HepG2 (cell line): ENCODE measurements at regions not wholly inside any gene's neighbourhood (a gene's known extent, or its start where the extent isn't known, plus 50 kb on each side); places are given as distances from the start of the nearest gene placed in this dataset.

Experiments used
- ATAC-seq: fragments of 200-7000 bp; cut with Tn5 transposase; 3 replicates; pipeline ENCODE4 v1.9.1; 2020; ENCODE audit warnings: mild to moderate bottlenecking, moderate library complexity
- BruUV-seq: library from RNA; stranded (reverse); fragments of 400-500 nt; replicated peaks from 2 replicates; lab custom pipeline; 2021; lab: Mats Ljungman, UMichigan
- CTCF ChIA-PET: fragments of 300-600 bp; formaldehyde crosslinking; extraction: SDS; loops from one replicate; lab custom pipeline; 2021; ENCODE audit warnings: low total read pairs, inconsistent platforms, low intra/inter-chr PET ratio; lab: Yijun Ruan, JAX
- POLR2A ChIA-PET: fragments of 350-600 bp; sonication (Branson Sonifier 250); formaldehyde crosslinking; loops from one replicate; lab custom pipeline; 2020; ENCODE audit warnings: antibody characterized with exemption, inconsistent platforms; lab: Yijun Ruan, JAX
- DNase-seq: peaks from one replicate; pipeline ENCODE4 v3.0.0-alpha.2; 2015; ENCODE audit warnings: low spot score
- FAIRE-seq: peaks from 3 replicates; lab custom pipeline; 2011; peaks lifted over from hg19 to GRCh38; lab: Jason Lieb, UNC
- H2AFZ ChIP-seq: one replicate; pipeline ENCODE4 v1.6.1; 2011; ENCODE audit warnings: low read length, inconsistent platforms
- H3K27ac ChIP-seq: fragments of 300-600 bp; 3 replicates; pipeline ENCODE4 v1.8.0; 2011; ENCODE audit warnings: mixed run types, mild to moderate bottlenecking, mixed read lengths, low read length, inconsistent platforms; ENCODE audit not compliant: insufficient read depth; ENCODE audit errors: extremely low read length
- H3K27me3 ChIP-seq, 2 experiments: fragments of 200-600 bp in 1 of 2; 2 replicates in 1 of 2; 3 replicates in 1 of 2; pipeline versions ENCODE4 v1.6.0 to v1.8.0; 2011; ENCODE audit warnings: low read length in 2 of 2, mild to moderate bottlenecking in 2 of 2, moderate library complexity in 2 of 2, inconsistent platforms in 1 of 2; ENCODE audit not compliant: insufficient read depth in 2 of 2, control insufficient read depth in 1 of 2
- H3K36me3 ChIP-seq, 2 experiments: fragments of 200-600 bp in 1 of 2; replicated peaks in 1 of 2; 2 replicates in 1 of 2; 3 replicates in 1 of 2; pipeline versions ENCODE4 v1.5.1 to v1.8.0; 2011; ENCODE audit warnings: low read length in 2 of 2, inconsistent platforms in 1 of 2; ENCODE audit not compliant: insufficient read depth in 2 of 2, control insufficient read depth in 1 of 2
- H3K4me1 ChIP-seq: 2 replicates; pipeline ENCODE4 v1.5.1; 2012; ENCODE audit warnings: low read length, inconsistent platforms; ENCODE audit not compliant: insufficient read depth
- H3K4me2 ChIP-seq: 2 replicates; pipeline ENCODE4 v1.6.0; 2011; ENCODE audit warnings: low read depth, low read length, inconsistent platforms
- H3K4me3 ChIP-seq, 3 experiments: fragments of 200-600 bp in 1 of 3; sonication (generic), shearing (Covaris generic) in 1 of 3; replicated peaks in 1 of 3; 2 replicates each; pipeline ENCODE4 v1.5.1; 2011 to 2016; ENCODE audit warnings: low read length in 3 of 3, inconsistent platforms in 2 of 3, low read depth in 2 of 3, mild to moderate bottlenecking in 2 of 3, control low read depth in 1 of 3, mixed read lengths in 1 of 3; ENCODE audit not compliant: insufficient read depth in 1 of 3
- H3K79me2 ChIP-seq: one replicate; pipeline ENCODE4 v1.6.1; 2011; ENCODE audit warnings: low read length, inconsistent platforms; ENCODE audit not compliant: insufficient read depth
- H3K9ac ChIP-seq: 2 replicates; pipeline ENCODE4 v1.6.0; 2011; ENCODE audit warnings: mild to moderate bottlenecking, low read depth, low read length, inconsistent platforms; ENCODE audit not compliant: insufficient read depth
- H3K9me3 ChIP-seq: 2 replicates; pipeline ENCODE4 v1.5.1; 2012; ENCODE audit warnings: mild to moderate bottlenecking, low read length
- H4K20me1 ChIP-seq: 2 replicates; pipeline ENCODE4 v1.6.0; 2011; ENCODE audit warnings: inconsistent platforms, mild to moderate bottlenecking, low read length, moderate library complexity; ENCODE audit not compliant: insufficient read depth
- ATF7-NPFF ChIP-seq: sonication (generic); formaldehyde crosslinking; IDR thresholded peaks from 2 replicates; pipeline ENCODE4 v1.8.1; 2023; ENCODE audit warnings: mild to moderate bottlenecking, low read depth, missing genetic modification reagents, moderate library complexity
- CENPBD1 ChIP-seq: sonication (generic); formaldehyde crosslinking; IDR thresholded peaks from 2 replicates; pipeline ENCODE4 v1.8.0; 2022; ENCODE audit warnings: missing genetic modification reagents, low read depth, mild to moderate bottlenecking, borderline replicate concordance
- DMTF1 ChIP-seq: sonication (generic); formaldehyde crosslinking; IDR thresholded peaks from 2 replicates; pipeline ENCODE4 v1.4.0; 2020; ENCODE audit warnings: mild to moderate bottlenecking, missing genetic modification reagents
- HNF1A ChIP-seq, 2 experiments: sonication (generic) in 1 of 2; formaldehyde crosslinking in 1 of 2; IDR thresholded peaks; 2 replicates each; pipeline versions ENCODE4 v1.4.0 to v1.6.1; 2016 to 2020; ENCODE audit warnings: borderline replicate concordance in 1 of 2, low read depth in 1 of 2, mild to moderate bottlenecking in 1 of 2, missing genetic modification reagents in 1 of 2
- MAFK ChIP-seq, 2 experiments: IDR thresholded peaks in 1 of 2; conservative IDR thresholded peaks in 1 of 2; 2 replicates each; pipeline ENCODE4 v1.6.1; 2011; ENCODE audit warnings: improper control_type of control experiment in 2 of 2, low read length in 2 of 2
- MED1 ChIP-seq: sonication (generic); formaldehyde crosslinking; IDR thresholded peaks from 2 replicates; pipeline ENCODE4 v1.4.0; 2020; ENCODE audit warnings: missing genetic modification reagents
- NFKBIZ ChIP-seq: IDR thresholded peaks from 2 replicates; pipeline ENCODE4 v1.6.1; 2018; ENCODE audit warnings: missing genetic modification reagents, missing compliant biosample characterization
- ONECUT2 ChIP-seq: sonication (generic); formaldehyde crosslinking; IDR thresholded peaks from 2 replicates; pipeline ENCODE4 v1.4.0; 2020; ENCODE audit warnings: missing genetic modification reagents
- WIZ ChIP-seq: sonication (generic); formaldehyde crosslinking; IDR thresholded peaks from 2 replicates; pipeline ENCODE4 v1.5.1; 2020; ENCODE audit warnings: mild to moderate bottlenecking, missing genetic modification reagents
- ZBTB38 ChIP-seq: sonication (generic); formaldehyde crosslinking; IDR thresholded peaks from 2 replicates; pipeline ENCODE4 v1.5.1; 2020; ENCODE audit warnings: mild to moderate bottlenecking, missing genetic modification reagents
- ZNF329 ChIP-seq: sonication (generic); formaldehyde crosslinking; IDR thresholded peaks from 2 replicates; pipeline ENCODE4 v1.9.0; 2021; ENCODE audit warnings: low read depth, mild to moderate bottlenecking, missing genetic modification reagents
- ZNF331 ChIP-seq: sonication (generic); formaldehyde crosslinking; IDR thresholded peaks from 2 replicates; pipeline ENCODE4 v1.4.0; 2020; ENCODE audit warnings: missing genetic modification reagents
- ZNF607 ChIP-seq: sonication (generic); formaldehyde crosslinking; IDR thresholded peaks from 2 replicates; pipeline ENCODE4 v1.5.1; 2020; ENCODE audit warnings: missing genetic modification reagents, mild to moderate bottlenecking, borderline replicate concordance
- WGBS: methylation state at CpG from one replicate; pipeline ENCODE4 v1.1.6; 2017; ENCODE audit warnings: low lambda C conversion rate; 5-methylcytosine and 5-hydroxymethylcytosine counted together
- in situ Hi-C: cut with HindIII; loops from 2 replicates; pipeline ENCODE4 v1.10.0; 2017; ENCODE audit warnings: low pct_unique_long_range_greater_than_20kb; ENCODE audit not compliant: extremely low pct_ligation_motif_present
- intact Hi-C: fragments of 100-400 bp; cut with micrococcal nuclease; formaldehyde crosslinking; loops from one replicate; pipeline ENCODE4 v1.10.0; 2022; ENCODE audit not compliant: unreplicated experiment

GRCh38 chr1:194159941-194160340 lies 973.5 kb upstream of the B3GALT2 start:
- POLR2A ChIA-PET = no interaction called here
- intact Hi-C loops (loop anchor here (10.0 kb wide), 1 partner anchor 135 kb away; no protein-coding TSS in a partner anchor), in situ Hi-C loops (no loop called here)
- TF ChIP-seq ZBTB38 = no peak
- TF ChIP-seq WIZ = no peak
- TF ChIP-seq CENPBD1 (CRISPR knock-in tag) = no peak
- TF ChIP-seq ZNF607 (CRISPR knock-in tag) = no peak
- TF ChIP-seq ZNF329 = no peak
- no peak for TF ChIP-seq ZNF331 (CRISPR knock-in tag)
- no peak for TF ChIP-seq MAFK (conservative IDR thresholded peaks at IDR 0.05 in 1 of 2, IDR thresholded peaks at IDR 0.05 in 1 of 2; ENCODE audit: low read length in 2 of 2)
- TF ChIP-seq ATF7-NPFF (CRISPR knock-in tag) = no peak
- FAIRE-seq (no peak), DNase-seq (no peak), ATAC-seq (no peak)
- H3K4me2 ChIP-seq = no peak overlapping the region
- no peaks in the 10 kb centered on the region for H3K27me3 ChIP-seq
- H3K36me3 ChIP-seq = no peaks in the 10 kb centered on the region
- CTCF ChIA-PET = no interaction called here
- H2AFZ ChIP-seq = no peak overlapping the region
- H4K20me1 ChIP-seq = no peaks in the 10 kb centered on the region
- H3K27ac ChIP-seq = no peak overlapping the region
- H3K79me2 ChIP-seq = no peaks in the 10 kb centered on the region
- H3K9me3 ChIP-seq = no peaks in the 10 kb centered on the region
- no peaks in the 10 kb centered on the region for H3K4me1 ChIP-seq
- BruUV-seq = no TSS peak
- no peak overlapping the region for H3K9ac ChIP-seq
- no peak overlapping the region for H3K4me3 ChIP-seq

- no peaks in the 10 kb centered on the region for H3K36me3 ChIP-seq
- H3K4me2 ChIP-seq = no peak overlapping the region
- in situ Hi-C loops (no loop called here), intact Hi-C loops (no loop called here)
- H3K9me3 ChIP-seq = no peaks in the 10 kb centered on the region
- H4K20me1 ChIP-seq = no peaks in the 10 kb centered on the region
- H3K4me3 ChIP-seq = no peak overlapping the region
- no peak overlapping the region for H3K27ac ChIP-seq
- CTCF ChIA-PET = no interaction called here
- H3K4me1 ChIP-seq = no peaks in the 10 kb centered on the region
- no peak overlapping the region for H3K9ac ChIP-seq
- 2% methylated on average over 3 of the region's 3 CpGs for WGBS
- POLR2A ChIA-PET = no interaction called here
- DNase-seq (no peak), FAIRE-seq (no peak), ATAC-seq (no peak)
- BruUV-seq = no TSS peak
- no peaks in the 10 kb centered on the region for H3K79me2 ChIP-seq
- no peak for TF ChIP-seq HNF1A (IDR thresholded peaks at IDR 0.05; ENCODE audit: low read depth)
- TF ChIP-seq HNF1A (CRISPR knock-in tag; IDR thresholded peaks at IDR 0.05; ENCODE audit: borderline replicate concordance) = no peak
- TF ChIP-seq NFKBIZ = no peak
- no peak for TF ChIP-seq DMTF1 (CRISPR knock-in tag)
- no peak for TF ChIP-seq ONECUT2 (CRISPR knock-in tag)
- no peak for TF ChIP-seq MED1
- no peak overlapping the region for H2AFZ ChIP-seq
- H3K27me3 ChIP-seq = no peaks in the 10 kb centered on the region
Observed at GRCh38 chr1:194155962-194156361, 969.5 kb upstream of the B3GALT2 start.
